Type B pancreatic cell (in vitro differentiated cells): ENCODE measurements at regions not wholly inside any gene's neighbourhood (a gene's known extent, or its start where the extent isn't known, plus 50 kb on each side); places are given as distances from the start of the nearest gene placed in this dataset.

ENCODE experiments used
- DNase-seq: peaks from one replicate; pipeline ENCODE4 v3.0.0; 2021; ENCODE audit warnings: mixed read lengths; ENCODE audit not compliant: unreplicated experiment; ENCODE audit errors: extremely low spot score
- H3K27ac Mint-ChIP-seq: 2 replicates; pipeline ENCODE4 v1.8.0; 2021; ENCODE audit warnings: mild to moderate bottlenecking, mixed read lengths
- H3K27me3 Mint-ChIP-seq: 2 replicates; pipeline ENCODE4 v1.8.0; 2021; ENCODE audit warnings: mixed read lengths
- H3K36me3 Mint-ChIP-seq: 2 replicates; pipeline ENCODE4 v1.8.0; 2021; ENCODE audit warnings: mixed read lengths
- H3K4me1 Mint-ChIP-seq: one replicate; pipeline ENCODE4 v1.8.0; 2021; ENCODE audit warnings: mixed read lengths; ENCODE audit not compliant: unreplicated experiment
- H3K4me3 Mint-ChIP-seq: 2 replicates; pipeline ENCODE4 v1.8.0; 2021; ENCODE audit warnings: mild to moderate bottlenecking, mixed read lengths
- H3K9me3 Mint-ChIP-seq: 2 replicates; pipeline ENCODE4 v1.8.0; 2021; ENCODE audit warnings: mixed read lengths
- TF ChIP-seq, protein P1 (sequence below): fragments of 200-600 bp; sonication (generic); conservative IDR thresholded peaks from 2 replicates; pipeline ENCODE4 v1.5.0; 2021; ENCODE audit warnings: antibody characterized with exemption, mild to moderate bottlenecking

DNA sequence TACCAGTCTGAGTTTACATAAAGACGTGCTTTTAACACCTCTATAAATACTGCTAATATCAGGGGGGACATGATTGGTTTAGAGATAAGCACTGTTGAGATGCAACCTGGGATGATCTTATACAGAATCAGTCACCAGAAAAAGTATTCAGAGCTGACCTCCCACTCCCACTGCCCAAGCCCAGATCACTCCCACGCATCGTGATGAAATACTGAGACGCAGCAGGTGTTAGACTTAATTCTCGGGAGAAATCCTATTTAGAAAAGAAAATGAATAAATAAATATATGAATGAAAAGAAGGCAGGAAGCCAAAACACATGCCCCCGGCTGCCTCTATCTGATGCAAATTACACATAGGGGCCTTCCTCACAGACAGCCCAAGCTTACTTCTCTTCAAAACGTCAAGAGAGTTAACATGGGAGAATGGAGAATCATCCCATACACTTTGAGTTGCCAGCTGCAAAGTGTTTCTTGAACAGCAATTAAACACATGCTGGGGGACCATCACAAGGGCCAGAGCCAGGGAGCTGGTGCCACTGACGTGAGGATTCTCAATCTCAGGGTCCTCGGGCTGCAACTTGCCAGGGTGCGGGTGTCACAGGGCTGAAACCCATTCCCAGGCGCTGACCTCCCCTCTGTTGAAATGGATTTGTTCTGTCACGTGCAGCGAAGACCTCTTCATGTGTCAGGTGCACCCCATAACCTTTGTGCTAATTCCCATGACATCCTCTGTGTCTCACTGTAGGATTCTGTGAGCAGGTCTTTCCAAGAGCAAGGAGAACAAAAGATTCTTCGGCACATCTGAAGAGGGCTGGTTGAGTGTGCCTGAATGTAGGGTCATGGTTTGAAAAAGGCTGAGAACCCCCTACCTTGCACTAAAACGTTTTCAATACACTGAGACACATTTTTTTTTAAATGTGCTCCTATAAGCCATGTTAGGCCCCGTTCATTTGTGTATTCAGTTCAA is 764.2 kb upstream of the ARRDC4 start:
- no peaks in the 10 kb centered on the region for H3K4me1 Mint-ChIP-seq
- TF ChIP-seq, protein P1, sequence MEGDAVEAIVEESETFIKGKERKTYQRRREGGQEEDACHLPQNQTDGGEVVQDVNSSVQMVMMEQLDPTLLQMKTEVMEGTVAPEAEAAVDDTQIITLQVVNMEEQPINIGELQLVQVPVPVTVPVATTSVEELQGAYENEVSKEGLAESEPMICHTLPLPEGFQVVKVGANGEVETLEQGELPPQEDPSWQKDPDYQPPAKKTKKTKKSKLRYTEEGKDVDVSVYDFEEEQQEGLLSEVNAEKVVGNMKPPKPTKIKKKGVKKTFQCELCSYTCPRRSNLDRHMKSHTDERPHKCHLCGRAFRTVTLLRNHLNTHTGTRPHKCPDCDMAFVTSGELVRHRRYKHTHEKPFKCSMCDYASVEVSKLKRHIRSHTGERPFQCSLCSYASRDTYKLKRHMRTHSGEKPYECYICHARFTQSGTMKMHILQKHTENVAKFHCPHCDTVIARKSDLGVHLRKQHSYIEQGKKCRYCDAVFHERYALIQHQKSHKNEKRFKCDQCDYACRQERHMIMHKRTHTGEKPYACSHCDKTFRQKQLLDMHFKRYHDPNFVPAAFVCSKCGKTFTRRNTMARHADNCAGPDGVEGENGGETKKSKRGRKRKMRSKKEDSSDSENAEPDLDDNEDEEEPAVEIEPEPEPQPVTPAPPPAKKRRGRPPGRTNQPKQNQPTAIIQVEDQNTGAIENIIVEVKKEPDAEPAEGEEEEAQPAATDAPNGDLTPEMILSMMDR = no peak
- DNase-seq = no peak
- no peaks in the 10 kb centered on the region for H3K36me3 Mint-ChIP-seq
- H3K27ac Mint-ChIP-seq = no peak overlapping the region
- no peaks in the 10 kb centered on the region for H3K27me3 Mint-ChIP-seq
- H3K9me3 Mint-ChIP-seq = no peaks in the 10 kb centered on the region
- H3K4me3 Mint-ChIP-seq = no peak overlapping the region

DNA sequence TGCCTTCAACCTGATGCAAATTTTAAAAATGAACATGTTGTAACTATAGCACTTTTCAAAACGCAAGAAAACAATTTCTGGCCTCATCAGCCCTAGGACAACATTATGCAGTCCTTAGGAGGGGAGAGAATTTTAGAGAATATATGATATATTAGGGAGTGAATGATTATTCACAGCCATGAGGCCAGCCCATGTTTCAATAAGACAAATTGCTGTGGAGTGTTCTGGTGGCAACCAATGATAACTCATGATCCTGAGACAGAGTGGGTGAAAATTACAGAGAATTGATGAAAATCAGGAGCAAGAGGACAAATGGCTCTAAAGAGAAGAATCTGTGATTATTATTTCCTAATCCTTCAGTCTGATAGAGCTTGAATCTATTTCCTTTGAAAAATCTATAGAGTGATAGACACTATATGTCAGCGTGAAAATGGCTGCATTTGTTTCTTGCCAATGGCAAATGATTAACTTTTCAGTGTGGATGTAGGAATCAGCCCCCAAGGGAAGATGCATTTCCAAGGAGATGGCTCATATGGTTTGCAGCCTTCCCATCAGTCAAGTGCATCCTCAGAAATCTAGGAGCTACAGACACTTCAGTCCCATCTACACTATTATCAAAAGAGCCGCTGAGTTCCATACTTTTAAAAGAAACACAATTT is 761.0 kb upstream of the ARRDC4 start:
- Mint-ChIP-seq H3K27ac (no peak overlapping the region), H3K9me3 (no peaks in the 10 kb centered on the region), H3K36me3 (no peaks in the 10 kb centered on the region), H3K27me3 (no peaks in the 10 kb centered on the region), H3K4me3 (no peak overlapping the region), H3K4me1 (no peaks in the 10 kb centered on the region)
- DNase-seq = no peak
- TF ChIP-seq, protein P1 = no peak

DNA sequence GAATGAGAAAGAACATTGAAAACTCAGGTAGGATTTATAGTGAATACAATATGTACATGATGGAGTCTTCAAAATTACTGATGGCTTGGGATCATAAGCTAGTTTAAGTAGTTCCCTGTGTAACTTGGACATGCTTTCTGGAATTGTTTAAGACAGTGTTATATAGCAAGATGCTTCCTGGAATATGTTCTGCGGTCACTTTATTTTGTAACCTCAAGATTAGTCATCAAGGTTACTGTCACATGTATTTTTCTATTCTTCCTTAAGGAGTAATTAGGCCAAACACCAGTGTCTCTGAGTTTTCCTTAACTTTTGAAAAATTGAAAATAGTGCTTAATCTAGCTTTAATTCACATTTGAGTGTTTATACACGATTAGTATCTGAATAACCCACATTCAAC is 760.3 kb upstream of the ARRDC4 start:
- Mint-ChIP-seq H3K27me3 (no peaks in the 10 kb centered on the region), H3K36me3 (no peaks in the 10 kb centered on the region), H3K4me1 (no peaks in the 10 kb centered on the region), H3K27ac (no peak overlapping the region), H3K9me3 (no peaks in the 10 kb centered on the region), H3K4me3 (no peak overlapping the region)
- DNase-seq = no peak
- TF ChIP-seq, protein P1 = no peak

DNA sequence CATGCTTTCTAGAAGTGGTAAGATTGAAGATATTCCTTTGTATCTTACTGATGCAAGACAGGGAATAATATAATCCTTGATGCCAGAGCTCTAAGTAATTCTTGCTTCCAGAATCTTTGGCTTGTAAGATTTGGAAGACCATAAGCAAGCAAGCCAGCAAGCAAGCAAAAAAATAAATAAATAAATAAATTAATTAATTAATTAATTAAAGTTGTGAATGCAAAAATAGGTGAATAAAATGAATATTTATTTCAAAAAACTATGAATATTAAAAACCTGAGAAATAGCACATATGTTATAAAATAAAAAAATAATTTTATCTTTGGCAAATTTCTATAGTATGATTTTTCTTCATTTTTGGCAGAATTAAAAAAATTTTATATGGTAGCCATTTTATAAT is 750.2 kb upstream of the ARRDC4 start:
- Mint-ChIP-seq H3K36me3 (no peaks in the 10 kb centered on the region), H3K4me1 (no peaks in the 10 kb centered on the region), H3K4me3 (no peak overlapping the region), H3K9me3 (no peaks in the 10 kb centered on the region), H3K27ac (no peak overlapping the region), H3K27me3 (no peaks in the 10 kb centered on the region)
- TF ChIP-seq, protein P1 = no peak
- no peak for DNase-seq

DNA sequence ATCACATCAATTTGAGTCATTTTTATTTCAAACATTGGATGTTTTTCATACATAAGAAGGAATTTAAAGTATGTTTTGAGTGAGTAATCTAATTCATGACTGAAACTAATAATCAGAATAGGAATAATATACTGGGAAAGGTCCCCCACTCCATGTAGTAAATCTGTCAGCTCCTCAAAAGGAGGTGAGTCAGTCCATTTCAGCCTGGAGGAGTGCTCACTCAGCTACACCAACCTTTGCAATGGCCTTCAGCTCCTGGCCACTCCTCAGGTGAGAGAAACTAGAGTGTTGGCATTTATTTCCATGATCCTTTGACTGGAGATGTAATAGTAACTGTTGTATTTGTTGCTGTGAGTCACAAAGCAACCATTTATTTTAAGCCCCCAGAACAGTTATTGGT is 744.9 kb upstream of the ARRDC4 start:
- H3K27ac Mint-ChIP-seq = no peak overlapping the region
- no peak overlapping the region for H3K4me3 Mint-ChIP-seq
- TF ChIP-seq, protein P1 = no peak
- DNase-seq = no peak
- no peaks in the 10 kb centered on the region for H3K4me1 Mint-ChIP-seq
- H3K36me3 Mint-ChIP-seq = no peaks in the 10 kb centered on the region
- no peaks in the 10 kb centered on the region for H3K9me3 Mint-ChIP-seq
- H3K27me3 Mint-ChIP-seq = no peaks in the 10 kb centered on the region
